ENCODE measurements at regions not wholly inside any gene's neighbourhood (a gene's known extent, or its start where the extent isn't known, plus 50 kb on each side); places are given as distances from the start of the nearest gene placed in this dataset.

DNA sequence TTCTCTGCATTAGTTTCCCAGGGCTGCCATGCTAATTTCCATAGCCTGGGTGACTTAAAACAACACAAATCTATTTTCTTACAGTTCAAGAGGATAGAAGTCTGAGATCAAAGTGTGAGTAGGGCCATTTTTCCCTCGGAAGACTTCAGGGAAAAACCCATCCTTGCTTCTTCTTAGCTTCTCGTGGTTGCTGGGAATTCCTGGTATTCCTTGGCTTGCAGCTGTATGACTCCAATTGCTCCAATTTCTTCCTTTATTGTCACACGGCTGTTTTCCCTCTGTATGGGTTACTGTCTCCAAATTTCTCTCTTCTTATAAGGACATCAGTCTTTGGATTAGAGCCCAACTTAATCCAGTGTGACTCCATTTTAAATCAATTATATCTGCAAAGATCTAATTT is 128.4 kb upstream of the JAG1 start:
- Histone ChIP-seq H3K4me3 (no peak overlapping the region), H3K27ac (no peak overlapping the region), H3K36me3 (no peaks in the 10 kb centered on the region), H3K9me3 (no peaks in the 10 kb centered on the region), H3K27me3 (no peaks in the 10 kb centered on the region), H3K4me1 (no peaks in the 10 kb centered on the region)
- TF ChIP-seq POLR2A (IDR thresholded peaks at IDR 0.05) (no peak), POLR2AphosphoS5 (IDR thresholded peaks at IDR 0.05) (no peak), EP300 (IDR thresholded peaks at IDR 0.05) (no peak)
- TF ChIP-seq, protein P1, sequence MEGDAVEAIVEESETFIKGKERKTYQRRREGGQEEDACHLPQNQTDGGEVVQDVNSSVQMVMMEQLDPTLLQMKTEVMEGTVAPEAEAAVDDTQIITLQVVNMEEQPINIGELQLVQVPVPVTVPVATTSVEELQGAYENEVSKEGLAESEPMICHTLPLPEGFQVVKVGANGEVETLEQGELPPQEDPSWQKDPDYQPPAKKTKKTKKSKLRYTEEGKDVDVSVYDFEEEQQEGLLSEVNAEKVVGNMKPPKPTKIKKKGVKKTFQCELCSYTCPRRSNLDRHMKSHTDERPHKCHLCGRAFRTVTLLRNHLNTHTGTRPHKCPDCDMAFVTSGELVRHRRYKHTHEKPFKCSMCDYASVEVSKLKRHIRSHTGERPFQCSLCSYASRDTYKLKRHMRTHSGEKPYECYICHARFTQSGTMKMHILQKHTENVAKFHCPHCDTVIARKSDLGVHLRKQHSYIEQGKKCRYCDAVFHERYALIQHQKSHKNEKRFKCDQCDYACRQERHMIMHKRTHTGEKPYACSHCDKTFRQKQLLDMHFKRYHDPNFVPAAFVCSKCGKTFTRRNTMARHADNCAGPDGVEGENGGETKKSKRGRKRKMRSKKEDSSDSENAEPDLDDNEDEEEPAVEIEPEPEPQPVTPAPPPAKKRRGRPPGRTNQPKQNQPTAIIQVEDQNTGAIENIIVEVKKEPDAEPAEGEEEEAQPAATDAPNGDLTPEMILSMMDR (IDR thresholded peaks at IDR 0.05) = no peak
- no peak for DNase-seq
- intact Hi-C loops (cut with DNase I) = no loop called here
- 77 to 83% methylated on average over 3 of the region's 3 CpGs for WGBS, 2 donors

DNA sequence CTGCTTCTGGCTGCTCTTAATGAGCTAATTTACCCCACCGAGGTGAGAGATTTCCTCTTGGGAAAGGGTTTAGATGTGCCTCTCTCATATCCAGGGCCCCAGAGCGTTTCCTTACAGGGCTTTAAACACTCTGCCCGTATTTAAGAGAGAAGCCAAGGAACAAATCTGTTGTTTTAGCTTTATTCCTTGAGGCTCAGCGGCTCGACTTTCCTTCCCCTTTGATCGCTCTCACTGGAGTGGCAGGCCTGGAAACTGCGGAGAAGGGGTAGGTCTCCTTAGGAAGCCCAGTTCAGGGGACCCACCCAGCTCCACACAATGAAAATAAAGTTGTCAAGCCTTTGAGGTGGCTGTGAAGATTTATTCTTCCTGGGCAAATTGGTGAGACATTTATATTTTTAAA is 132.0 kb upstream of the JAG1 start:
- no peaks in the 10 kb centered on the region for H3K36me3 ChIP-seq
- TF ChIP-seq, protein P1 (IDR thresholded peaks at IDR 0.05) = no peak
- TF ChIP-seq EP300 (IDR thresholded peaks at IDR 0.05) = no peak
- TF ChIP-seq POLR2AphosphoS5 (IDR thresholded peaks at IDR 0.05) = no peak
- TF ChIP-seq POLR2A (IDR thresholded peaks at IDR 0.05) = no peak
- H3K27ac ChIP-seq = peak overlapping the region in 1 of 4 donors; percentile 54
- no peak overlapping the region for H3K4me3 ChIP-seq
- intact Hi-C loops (cut with DNase I) = no loop called here
- H3K9me3 ChIP-seq = no peaks in the 10 kb centered on the region
- H3K27me3 ChIP-seq = no peaks in the 10 kb centered on the region
- DNase-seq = no peak
- 71 to 85% methylated on average over 7 of the region's 7 CpGs for WGBS, 2 donors
- H3K4me1 ChIP-seq = no peaks in the 10 kb centered on the region

DNA sequence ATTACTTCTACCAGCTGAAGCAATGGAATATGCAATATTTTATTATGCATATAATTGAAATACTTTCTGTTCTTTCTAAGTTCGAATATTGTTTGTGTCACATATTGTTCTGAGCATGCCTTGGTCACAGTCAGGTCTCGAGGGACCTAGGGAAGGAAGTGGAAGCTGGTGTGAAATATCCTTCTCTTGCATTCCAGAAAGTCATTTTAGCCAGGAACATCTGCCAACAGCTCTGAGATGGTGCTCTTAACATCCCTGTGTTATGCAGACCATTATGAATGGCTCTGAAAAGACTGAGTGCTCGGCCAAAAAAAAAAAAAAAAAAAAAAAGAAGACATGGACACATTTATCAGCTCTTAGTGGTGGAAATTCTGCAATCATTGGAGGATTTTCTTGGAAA is 132.7 kb upstream of the JAG1 start:
- no peak overlapping the region for H3K27ac ChIP-seq
- no peaks in the 10 kb centered on the region for H3K4me1 ChIP-seq
- 80 to 81% methylated on average over 3 of the region's 3 CpGs for WGBS, 2 donors
- no peak for DNase-seq
- no peaks in the 10 kb centered on the region for H3K9me3 ChIP-seq
- H3K4me3 ChIP-seq = no peak overlapping the region
- intact Hi-C loops (cut with DNase I) = no loop called here
- H3K36me3 ChIP-seq = no peaks in the 10 kb centered on the region
- no peaks in the 10 kb centered on the region for H3K27me3 ChIP-seq
- TF ChIP-seq POLR2A (IDR thresholded peaks at IDR 0.05) (no peak), POLR2AphosphoS5 (IDR thresholded peaks at IDR 0.05) (no peak), EP300 (IDR thresholded peaks at IDR 0.05) (no peak)
- TF ChIP-seq, protein P1 (IDR thresholded peaks at IDR 0.05) = no peak

DNA sequence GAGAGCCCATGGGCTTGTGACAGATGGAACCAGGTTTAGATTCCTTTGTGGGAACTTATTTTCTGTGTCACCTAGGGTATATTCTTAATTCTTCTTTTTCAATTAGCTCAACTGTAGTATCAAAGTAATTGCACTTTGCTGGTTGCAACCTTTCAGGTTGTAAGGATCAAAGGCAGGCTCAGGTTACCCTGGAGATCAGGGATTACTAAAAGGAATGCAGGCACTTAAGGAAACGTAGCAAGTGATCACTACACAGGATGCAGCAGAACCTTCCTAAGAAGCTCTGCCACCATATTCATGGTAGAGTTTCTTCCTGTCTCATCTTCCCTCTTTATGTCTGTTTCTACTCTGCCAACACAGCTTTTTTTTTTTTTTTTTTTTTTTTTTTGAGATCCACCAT is 133.2 kb upstream of the JAG1 start:
- intact Hi-C loops (cut with DNase I) = no loop called here
- WGBS, 2 donors = 85 to 91% methylated on average over 1 of the region's 1 CpG
- Histone ChIP-seq H3K36me3 (no peaks in the 10 kb centered on the region), H3K4me1 (no peaks in the 10 kb centered on the region), H3K27me3 (no peaks in the 10 kb centered on the region), H3K4me3 (no peak overlapping the region), H3K27ac (no peak overlapping the region), H3K9me3 (no peaks in the 10 kb centered on the region)
- DNase-seq = no peak
- TF ChIP-seq POLR2AphosphoS5 (IDR thresholded peaks at IDR 0.05) = no peak
- TF ChIP-seq, protein P1 (IDR thresholded peaks at IDR 0.05) = no peak
- no peak for TF ChIP-seq POLR2A (IDR thresholded peaks at IDR 0.05)
- no peak for TF ChIP-seq EP300 (IDR thresholded peaks at IDR 0.05)

DNA sequence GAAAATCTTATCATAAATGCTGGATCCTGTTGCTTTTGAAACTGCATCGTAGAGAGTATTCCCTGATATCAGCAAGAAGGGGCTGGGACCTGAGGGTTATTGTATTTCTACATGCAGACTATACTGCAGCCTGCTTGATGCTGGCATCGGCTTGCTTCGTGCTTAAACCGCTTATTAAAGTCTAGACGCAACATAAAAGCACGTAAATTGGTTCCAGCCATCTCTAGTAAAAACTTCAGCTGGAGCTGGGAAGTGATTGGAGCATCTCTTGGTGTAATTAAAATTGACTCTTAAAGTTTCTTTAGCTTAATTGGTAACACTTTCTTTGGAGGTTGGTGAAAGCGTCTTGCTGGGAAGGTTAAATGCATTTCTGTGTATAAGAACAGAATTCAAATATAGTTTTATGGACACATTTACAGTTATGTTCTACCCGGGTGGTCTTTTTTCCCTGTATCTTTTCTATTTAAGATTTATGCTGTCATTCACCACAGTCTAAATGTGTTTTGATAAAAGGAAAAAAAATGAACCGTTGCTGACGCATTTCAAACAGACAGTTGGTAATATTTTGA is 139.0 kb upstream of the JAG1 start:
- 88 to 90% methylated on average over 10 of the region's 10 CpGs for WGBS, 2 donors
- no peak for DNase-seq
- TF ChIP-seq POLR2A (IDR thresholded peaks at IDR 0.05) = no peak
- TF ChIP-seq, protein P1 (IDR thresholded peaks at IDR 0.05) = no peak
- no peak for TF ChIP-seq POLR2AphosphoS5 (IDR thresholded peaks at IDR 0.05)
- TF ChIP-seq EP300 (IDR thresholded peaks at IDR 0.05) = no peak

More for the DNA sequence above, 139.0 kb upstream of the JAG1 start:
- H3K27ac ChIP-seq = no peak overlapping the region
- H3K4me1 ChIP-seq = no peaks in the 10 kb centered on the region
- no peaks in the 10 kb centered on the region for H3K36me3 ChIP-seq
- no peaks in the 10 kb centered on the region for H3K27me3 ChIP-seq
- intact Hi-C loops (cut with DNase I) = no loop called here
- H3K9me3 ChIP-seq = no peaks in the 10 kb centered on the region
- H3K4me3 ChIP-seq = no peak overlapping the region

All from sigmoid colon (tissue), 6 donors.